GM19238 (cell line): ENCODE measurements at regions not wholly inside any gene's neighbourhood (a gene's known extent, or its start where the extent isn't known, plus 50 kb on each side); places are given as distances from the start of the nearest gene placed in this dataset.

Source experiments
- DNase-seq: peaks from one replicate; pipeline ENCODE4 v3.0.0; 2011; ENCODE audit warnings: low spot score; ENCODE audit not compliant: insufficient read length

DNA sequence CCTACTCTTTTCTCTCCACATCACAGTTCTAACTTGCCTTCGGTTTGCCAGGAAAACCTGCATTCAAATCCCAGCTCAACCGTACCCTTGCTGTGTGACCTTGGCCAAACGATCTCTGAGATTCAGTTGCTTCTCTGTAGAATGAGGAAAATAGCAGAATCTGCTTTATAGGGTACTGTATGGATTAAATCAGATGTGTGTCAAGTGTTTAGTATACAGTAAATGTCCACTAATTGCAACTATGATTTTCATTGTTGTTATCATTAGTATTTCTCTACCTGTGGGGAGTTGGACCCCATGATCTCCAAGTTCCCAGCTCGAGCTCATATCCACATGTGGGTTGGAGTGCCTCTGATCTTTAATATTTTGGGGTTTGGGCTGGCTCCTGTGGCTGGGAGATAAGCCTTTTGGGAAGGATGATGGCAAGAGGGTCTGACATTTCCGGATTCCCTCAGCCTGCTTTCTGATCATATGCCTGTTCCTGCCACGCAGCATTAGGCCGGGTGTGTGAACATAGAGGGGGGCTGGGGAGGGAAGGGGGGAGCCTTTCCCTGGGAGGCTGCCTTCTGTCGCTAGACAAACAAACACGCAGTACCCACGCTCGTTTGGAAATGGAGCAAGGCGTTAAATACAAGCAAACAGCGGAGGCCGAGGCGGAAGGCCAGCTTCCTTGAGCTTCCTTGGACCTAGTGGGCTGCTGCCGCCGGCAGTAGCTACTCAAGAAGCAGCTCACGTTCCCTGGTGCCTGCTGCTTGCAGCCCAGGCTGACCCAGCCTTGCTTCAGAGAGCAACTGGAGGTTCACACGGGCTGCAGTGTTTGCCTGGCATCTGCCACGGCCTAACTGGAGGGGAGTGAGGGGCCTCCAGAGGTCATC lies 213.5 kb upstream of the LHX5 start:
- no peak for DNase-seq

DNA sequence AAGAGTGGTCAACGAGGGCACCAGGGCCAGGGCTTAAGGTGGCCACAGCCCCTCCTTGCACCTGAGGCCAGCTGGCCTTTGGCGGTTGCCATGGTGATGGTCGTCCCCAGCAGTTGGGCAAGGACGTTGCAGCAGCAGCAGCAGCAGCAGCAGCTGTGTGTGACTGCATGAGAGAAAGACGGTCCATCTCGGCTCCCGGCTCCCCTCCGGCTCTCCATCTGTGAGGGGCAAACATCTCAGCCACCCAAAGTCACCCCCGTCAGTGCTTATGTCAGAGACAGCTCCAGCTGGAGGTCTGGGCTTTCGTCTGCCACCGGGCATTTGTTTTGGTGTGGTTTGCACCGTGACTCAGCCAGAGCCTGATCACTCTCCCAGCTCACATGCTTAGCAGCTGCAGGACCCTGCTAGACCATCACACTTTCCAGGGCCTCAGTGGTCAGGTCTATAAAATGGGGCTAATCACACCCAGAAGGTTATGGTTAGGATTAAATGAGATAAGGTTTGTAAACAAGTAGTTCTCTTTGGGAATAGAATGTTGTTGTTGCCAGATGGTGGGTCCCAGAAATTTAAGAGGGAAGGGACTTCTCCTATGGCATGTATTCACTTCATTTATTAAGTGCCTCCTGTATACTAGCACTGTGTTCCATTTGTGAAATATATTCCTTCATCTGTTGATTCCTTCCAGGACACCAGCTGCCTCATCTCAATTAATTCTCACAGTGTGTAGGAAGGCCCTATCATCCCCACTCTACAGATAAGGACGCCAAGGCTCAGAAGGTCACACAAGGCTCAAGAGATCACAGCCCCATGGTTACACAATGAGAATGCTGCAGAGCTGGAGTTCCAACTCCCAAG lies 212.6 kb upstream of the LHX5 start:
- DNase-seq = no peak

GRCh38 chr12:113683574-113683973 lies 211.9 kb upstream of the LHX5 start:
- no peak for DNase-seq

DNA sequence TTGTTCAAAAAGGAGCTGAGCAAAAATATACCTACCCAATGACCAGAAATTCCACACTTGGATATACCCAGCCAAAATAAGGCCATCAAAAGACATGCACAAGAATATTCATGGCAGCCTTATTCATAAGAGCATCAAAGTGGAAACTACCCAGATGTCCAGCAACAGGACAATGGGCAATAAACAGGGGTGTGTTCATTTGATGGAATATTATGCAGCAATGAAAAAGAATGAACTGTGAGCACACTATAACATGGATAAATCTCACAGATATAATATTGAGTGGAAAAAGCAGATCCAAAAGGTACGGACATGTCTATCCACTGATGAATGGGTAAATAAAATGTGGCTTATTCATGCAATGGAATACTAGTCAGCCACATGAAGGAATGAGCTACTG lies 209.2 kb upstream of the LHX5 start:
- DNase-seq = no peak

- DNase-seq = no peak
Observed at GRCh38 chr12:113678223-113679119, 206.8 kb upstream of the LHX5 start.

DNA sequence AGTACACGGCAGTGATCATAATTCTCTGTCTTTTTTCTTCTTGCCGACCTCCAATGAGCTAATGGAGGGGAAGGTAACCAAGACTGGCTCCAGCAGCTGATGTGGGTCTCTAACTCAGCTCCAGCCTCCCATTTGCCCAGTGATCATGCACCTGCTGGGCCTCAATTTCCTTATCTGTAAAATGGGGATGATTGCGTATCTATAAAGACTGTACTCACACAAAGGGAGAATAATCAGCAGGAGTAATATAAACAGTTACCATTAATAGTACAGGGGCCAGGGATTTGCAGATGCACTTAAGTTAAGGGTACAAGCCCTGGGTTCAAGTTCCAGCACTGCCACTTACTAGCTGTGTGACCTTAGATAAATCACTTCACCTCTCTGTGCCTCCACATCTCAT lies 204.9 kb upstream of the LHX5 start:
- no peak for DNase-seq

DNA sequence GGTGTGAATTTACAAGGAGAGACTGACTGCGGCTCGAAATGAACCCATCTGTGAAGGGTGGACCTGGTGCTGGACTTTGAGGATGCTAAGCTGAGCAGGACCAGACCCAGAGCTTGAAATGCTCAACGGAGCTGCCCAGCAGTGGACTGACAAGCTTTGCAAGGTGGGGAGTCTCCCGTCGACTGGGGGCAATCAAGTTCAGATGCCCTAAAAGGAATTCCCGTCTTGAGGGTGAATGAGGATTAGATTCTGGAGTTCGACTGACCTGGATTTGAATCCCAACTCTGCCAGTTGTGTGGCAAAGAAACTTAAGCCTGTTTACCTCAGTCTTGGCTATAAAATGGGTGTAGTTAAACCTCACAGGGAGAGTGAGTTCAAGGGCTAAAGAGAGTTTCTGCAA lies 204.4 kb upstream of the LHX5 start:
- no peak for DNase-seq

DNA sequence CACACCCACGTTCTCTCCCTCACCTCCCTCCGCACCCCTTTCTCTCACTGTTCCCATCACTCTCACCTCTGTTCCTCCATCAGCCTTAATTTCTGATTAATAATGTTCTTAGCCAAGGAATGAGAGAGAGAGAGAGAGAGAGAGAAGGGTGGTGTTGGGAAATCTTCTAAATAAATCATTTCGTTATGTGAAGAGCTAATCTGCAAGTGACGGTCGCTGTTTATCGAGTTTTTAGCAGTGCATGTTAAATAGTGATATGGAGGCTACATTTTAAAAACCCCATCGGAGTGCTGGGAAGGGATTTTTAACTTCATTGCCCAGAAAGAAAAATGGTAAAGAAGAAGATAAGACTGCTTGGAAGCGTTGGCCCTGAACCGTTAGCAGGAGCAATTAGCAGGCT lies 203.3 kb upstream of the LHX5 start:
- no peak for DNase-seq

DNA sequence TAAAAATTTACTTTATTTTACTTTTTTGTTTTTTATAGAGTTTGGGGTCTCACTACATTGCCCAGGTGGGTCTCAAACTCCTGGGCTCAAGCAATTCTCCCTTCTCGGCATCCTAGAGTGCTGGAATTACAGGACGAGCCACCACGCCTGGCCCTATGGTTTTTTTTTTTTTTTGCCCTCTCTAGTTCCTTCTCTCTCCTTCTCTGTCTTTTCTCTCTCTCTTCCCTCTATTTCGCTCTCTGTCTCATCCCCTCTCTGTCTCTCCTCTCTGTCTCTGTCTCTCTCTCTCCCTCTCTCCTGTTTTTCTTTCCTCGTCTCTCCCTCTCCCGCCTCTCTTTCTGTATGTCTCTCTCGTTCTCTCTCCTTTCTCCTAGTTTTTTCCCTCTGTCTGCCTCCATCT lies 202.6 kb upstream of the LHX5 start:
- DNase-seq = no peak

DNA sequence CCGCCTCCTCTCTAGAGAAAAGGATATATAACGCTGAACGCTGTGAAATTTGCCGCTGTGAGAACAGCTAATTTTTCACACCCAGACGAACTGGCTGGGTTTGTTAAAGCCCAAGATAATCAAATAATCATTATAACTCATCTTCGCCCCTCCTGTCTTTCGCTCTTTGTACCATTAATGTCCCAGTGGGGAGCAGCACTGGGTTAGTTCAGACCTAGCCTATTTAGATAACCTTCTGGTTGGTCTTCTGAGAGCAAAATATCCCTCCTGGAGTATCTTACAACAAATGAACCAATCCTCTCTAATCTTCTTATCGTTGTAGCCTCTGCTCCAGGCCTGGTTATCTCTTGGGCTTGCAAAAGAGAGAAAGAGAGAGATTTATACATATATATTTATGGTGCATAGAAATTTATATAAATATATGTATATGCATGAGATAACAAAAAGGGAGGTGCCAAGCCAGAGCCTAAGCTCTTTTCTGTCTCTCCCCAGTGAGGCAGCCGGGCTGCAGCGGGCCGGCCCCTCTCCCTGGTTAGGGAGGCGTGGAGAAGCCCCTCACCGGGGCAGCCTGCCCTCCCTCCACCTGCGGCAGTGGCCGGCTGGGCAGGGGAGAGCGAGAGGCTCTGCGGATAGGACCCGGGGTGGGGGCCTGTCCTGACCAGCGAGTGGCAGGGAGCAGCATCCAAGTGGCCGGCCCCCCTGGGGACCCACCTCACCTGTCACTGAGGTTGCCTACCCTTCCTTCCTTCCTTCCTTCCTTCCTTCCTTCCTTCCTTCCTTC lies 202.0 kb upstream of the LHX5 start:
- no peak for DNase-seq

DNA sequence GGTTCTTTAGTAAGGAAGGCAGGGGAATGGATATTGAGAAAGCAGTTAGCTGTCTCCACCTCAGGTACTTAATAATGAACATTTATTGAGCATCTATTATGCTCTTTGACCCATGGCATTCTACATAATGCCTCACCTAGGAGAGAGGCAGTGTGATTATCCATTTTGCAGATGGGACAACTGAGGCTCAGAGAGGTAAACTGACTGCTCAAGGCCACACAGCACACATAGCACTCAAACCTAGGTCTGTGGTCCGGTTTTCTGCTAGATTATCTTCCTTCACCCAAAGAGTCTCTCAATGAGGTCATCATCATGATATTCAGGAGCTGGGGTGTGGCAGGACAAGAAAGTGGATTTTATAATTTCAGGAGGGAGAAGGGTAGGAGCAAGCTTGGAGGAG lies 199.1 kb upstream of the LHX5 start:
- DNase-seq = no peak

- DNase-seq = no peak
Observed at GRCh38 chr12:113667676-113668356, 196.1 kb upstream of the LHX5 start.

DNA sequence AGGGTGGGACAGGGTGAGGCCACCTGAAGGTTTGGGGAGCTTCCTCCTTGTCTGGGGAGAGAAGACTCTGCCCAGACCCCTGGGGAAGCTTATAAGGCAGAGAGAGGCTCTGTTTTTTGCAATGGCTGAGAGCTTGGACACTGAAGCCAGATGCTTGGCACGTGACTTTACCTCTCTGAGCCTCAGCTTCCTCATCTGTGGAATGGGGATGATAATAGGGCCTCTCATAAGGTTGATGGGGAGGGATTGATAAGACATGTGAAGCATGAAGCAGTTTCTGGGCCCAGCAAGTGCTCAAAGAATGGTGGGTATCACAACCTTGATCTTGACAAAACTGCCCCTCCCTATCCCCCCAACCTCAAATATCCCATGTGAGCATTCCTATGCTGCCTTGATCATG lies 195.4 kb upstream of the LHX5 start:
- no peak for DNase-seq

DNA sequence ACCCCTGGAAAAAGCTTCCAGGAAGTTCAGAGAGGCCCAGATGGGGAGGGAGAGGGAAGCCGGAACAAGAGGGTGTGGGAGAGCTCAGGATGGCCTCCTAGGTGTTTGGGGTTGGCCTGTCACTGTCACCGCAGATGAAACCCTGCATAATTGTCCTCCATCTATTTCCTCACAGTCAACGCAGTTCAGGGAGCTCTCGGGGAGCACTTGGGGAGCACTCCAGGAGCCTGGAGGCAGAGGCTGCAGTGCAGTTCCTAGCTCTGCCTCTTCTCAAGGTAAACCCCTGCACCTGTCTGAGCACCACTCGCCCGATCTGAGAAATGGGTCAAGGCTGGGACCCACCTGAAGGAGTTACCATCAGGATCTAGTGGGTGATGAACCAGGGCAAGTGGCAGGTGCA lies 194.6 kb upstream of the LHX5 start:
- DNase-seq = no peak

GRCh38 chr12:113665457-113665856 lies 193.8 kb upstream of the LHX5 start:
- DNase-seq = no peak

DNA sequence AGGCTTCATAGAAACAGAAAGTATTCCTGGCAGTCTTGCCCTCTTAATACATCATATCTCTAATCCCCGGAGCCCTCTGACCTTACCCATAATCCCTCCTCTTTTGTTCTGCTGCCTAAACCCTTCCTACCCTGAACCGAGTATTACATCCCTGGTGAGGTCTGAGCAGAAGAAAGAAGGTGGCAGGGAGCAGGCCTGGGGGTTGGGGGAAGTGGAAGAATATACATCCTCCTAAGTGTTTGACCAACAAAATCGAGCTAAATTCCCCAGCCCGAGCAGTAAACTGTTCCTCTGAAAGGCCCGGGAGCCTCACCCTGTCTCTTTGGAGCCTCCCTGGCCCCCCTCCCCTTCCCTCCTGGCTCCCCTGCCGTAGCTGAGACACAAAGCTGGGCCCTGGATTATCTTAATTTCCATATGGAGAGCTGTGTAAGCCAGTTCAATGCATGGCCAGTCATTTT lies 192.6 kb upstream of the LHX5 start:
- no peak for DNase-seq

GRCh38 chr12:113663396-113663795 lies 191.7 kb upstream of the LHX5 start:
- DNase-seq = no peak

DNA sequence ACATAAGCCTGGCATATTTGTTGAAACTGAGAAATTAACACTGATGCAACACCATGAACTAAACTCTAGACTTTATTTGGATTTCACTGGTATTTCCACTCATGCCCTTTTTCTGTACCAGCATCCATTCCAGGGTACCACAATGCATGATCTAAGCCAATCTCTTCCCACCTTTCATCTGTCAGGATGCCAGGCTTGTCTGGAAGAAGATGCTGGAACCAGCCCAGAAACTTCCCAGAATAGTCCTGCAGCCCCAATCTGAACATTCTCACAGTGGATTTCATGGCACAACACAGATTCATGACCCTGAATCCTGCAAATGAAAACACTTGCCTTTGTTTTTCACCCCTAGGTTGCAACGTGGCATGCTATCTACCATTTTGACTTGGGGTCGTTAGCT lies 189.3 kb upstream of the LHX5 start:
- DNase-seq = no peak

DNA sequence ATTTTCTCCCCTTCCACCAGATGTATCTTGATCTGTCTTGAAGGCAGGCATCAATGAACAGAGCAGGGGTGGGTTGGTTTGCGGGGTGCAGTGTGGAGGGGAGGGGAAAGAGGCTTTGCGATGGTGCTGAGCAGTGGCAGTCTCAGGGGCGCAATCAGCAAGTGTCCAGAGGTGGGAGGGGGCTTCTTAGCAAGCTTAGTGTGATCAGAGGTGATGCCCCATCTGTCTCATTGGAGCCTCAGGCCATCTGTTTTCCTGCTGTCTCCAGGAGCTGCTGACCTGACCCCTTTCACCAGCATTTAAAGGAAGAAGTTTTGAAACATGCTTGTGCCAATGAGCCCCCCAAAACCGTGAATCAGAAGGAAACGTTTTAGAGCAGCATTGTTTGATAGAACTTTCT lies 187.7 kb upstream of the LHX5 start:
- no peak for DNase-seq

- no peak for DNase-seq
Observed at GRCh38 chr12:113659015-113659414, 187.3 kb upstream of the LHX5 start.
